ENCODE measurements at regions not wholly inside any gene's neighbourhood (a gene's known extent, or its start where the extent isn't known, plus 50 kb on each side); places are given as distances from the start of the nearest gene placed in this dataset.

- TF ChIP-seq EZH2 (IDR thresholded peaks at IDR 0.05; ENCODE audit: borderline replicate concordance, low read depth, low read length, poor library complexity, severe bottlenecking) (no peak), CTCF (conservative IDR thresholded peaks at IDR 0.05; ENCODE audit: low read depth, low read length) (no peak)
These were observed 317.2 kb upstream of the FZD8 start for GRCh38 chr10:35959252-35959651.

Measured in A673 (cell line).